ENCODE measurements at regions not wholly inside any gene's neighbourhood (a gene's known extent, or its start where the extent isn't known, plus 50 kb on each side); places are given as distances from the start of the nearest gene placed in this dataset.

DNA sequence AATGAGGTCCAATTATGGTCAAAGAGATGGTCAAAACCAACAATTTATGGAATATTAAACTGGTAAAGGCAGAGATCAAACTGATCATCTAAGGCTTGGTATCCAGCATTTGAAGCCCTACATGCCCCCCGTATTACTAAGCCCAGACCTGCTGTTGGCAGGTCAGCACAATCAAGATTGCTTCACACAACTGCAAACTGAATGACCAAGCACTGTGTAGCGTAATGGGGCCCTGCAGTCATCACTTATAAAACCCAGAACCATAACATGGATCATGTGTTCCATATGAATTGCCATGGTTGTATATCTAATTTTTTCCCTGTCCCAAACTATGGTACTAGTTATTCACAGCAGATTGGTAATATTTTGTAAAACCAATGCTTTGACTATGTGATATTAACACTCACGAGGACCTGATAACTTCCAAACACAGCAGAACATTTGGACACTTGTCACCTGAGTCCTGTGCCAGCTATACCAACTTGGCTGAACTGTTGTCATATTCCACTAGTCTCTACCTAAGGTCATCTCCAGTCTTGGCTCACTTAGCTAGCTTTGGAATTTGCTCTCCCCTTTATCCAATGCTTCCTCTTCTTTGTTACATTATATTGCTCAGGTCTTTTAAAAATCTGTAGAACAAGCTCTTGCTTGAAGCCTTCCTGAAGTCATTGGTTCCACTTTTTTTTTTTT, 81.7 kb upstream of the HMHB1 start:
- DNase-seq (ENCODE audit: low spot score): no peak

GRCh38 chr5:143729334-143729946, 82.5 kb upstream of the HMHB1 start:
- DNase-seq (ENCODE audit: low spot score): no peak

GRCh38 chr5:143723159-143723558, 88.8 kb upstream of the HMHB1 start:
- no peak for DNase-seq (ENCODE audit: low spot score)

- no peak for DNase-seq (ENCODE audit: low spot score)
Measured at GRCh38 chr5:143721925-143722324, 90.0 kb upstream of the HMHB1 start.

- no peak for DNase-seq (ENCODE audit: low spot score)
Measured at GRCh38 chr5:143720689-143721088, 91.3 kb upstream of the HMHB1 start.

DNA sequence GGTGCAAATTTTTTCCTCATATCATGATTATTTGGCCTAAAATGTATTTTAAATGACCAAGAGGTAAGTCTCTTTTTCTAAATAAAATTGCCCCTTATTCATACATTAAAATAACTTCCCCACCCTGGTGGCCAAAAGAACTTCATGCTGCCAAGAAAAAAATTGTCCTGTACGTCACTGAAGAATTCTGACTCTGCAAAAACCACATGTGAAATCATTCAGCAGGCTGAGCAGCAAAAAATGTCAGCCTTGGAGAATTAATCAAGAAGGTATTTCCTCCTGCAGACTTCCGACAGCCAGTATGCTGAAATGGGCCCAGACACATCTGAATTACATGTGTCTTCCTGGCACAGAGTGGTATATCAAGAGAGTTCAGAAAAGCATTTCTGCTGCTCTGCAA, 94.6 kb upstream of the HMHB1 start:
- DNase-seq (ENCODE audit: low spot score): no peak

GRCh38 chr5:143716881-143717280, 95.1 kb upstream of the HMHB1 start:
- no peak for DNase-seq (ENCODE audit: low spot score)

DNA sequence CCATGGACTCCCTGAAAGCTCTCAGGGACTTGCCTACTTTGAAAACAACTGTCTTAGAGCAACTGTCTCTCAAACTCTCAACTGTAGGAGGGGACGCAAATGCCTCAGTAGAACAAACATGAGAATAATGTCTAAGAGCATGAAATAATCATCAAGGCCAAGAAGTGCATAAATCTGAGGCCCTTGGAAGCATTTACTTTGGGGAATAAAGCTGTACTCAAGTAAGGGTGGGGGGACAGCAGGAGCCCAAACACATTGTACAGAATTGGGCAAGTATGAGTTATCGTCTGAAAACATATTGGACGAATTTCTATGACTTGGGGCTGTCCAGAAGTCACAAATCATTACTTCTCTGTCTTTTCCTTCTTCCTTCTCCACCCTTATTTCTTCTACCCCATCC, 96.3 kb upstream of the HMHB1 start:
- no peak for DNase-seq (ENCODE audit: low spot score)

DNA sequence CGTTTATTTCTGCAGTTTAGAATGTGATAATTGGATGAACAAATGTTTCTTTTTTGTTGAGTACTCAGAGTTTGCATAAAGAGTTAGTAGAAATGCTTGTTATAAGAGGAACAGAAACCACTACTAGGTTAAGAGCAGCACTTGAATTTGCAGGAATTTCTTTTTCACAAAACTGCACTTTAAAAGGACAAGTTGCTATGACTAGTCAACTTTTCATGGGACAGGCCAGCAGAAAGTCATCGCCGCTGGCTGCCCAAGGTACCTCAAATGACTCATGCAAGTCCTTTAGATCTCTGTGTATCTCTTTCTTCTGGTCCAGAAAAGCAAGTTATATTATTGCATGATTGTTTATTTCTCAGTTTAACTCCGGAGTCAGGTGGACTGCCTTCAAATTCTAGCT, 97.3 kb upstream of the HMHB1 start:
- DNase-seq (ENCODE audit: low spot score): no peak

GRCh38 chr5:143713047-143714003, 98.6 kb upstream of the HMHB1 start:
- no peak for DNase-seq (ENCODE audit: low spot score)

DNA sequence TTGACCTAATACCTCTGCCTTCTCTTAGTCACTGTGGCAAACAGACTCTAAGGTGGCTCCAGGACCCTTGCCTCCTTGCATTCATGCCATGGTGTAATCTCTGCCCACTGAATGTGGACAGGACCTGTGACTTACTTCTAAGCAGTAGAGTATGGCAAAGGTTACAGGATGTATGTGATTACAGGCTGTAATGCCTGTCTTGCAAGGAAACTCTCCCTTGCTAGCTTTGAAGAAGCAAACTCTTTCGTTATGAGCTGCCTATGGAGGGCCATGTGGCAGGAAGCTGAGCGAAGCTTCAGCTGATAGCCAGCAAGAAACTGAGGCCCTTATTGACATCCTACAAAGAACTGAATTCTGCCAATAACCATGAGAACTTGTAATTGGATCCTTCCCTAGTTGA, 103.3 kb upstream of the HMHB1 start:
- no peak for DNase-seq (ENCODE audit: low spot score)

DNA sequence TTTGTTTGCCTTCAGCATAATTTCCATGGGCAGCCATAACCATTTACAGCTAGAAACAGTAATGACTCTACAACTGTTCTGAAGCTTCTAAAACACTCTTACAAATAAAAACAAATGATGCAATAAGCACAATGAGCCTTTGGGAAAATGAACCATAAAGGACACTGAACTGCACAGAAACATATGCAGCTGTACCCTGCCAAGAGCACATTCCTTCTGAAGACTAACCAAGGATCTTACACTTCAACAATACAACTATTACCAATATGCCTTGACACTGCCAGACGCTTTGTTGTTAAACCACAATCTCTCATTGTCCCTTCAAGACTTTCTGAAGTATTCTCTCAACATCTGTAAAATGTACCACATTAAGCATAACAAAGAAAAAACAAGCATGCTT, 104.2 kb upstream of the HMHB1 start:
- no peak for DNase-seq (ENCODE audit: low spot score)

- DNase-seq (ENCODE audit: low spot score): no peak
Measured at GRCh38 chr5:143705381-143705780, 106.6 kb upstream of the HMHB1 start.

GRCh38 chr5:143703659-143704058, 108.3 kb upstream of the HMHB1 start:
- no peak for DNase-seq (ENCODE audit: low spot score)

- no peak for DNase-seq (ENCODE audit: low spot score)
Measured at GRCh38 chr5:143701493-143701892, 110.5 kb upstream of the HMHB1 start.

- no peak for DNase-seq (ENCODE audit: low spot score)
Measured at GRCh38 chr5:143700994-143701393, 111.0 kb upstream of the HMHB1 start.

DNA sequence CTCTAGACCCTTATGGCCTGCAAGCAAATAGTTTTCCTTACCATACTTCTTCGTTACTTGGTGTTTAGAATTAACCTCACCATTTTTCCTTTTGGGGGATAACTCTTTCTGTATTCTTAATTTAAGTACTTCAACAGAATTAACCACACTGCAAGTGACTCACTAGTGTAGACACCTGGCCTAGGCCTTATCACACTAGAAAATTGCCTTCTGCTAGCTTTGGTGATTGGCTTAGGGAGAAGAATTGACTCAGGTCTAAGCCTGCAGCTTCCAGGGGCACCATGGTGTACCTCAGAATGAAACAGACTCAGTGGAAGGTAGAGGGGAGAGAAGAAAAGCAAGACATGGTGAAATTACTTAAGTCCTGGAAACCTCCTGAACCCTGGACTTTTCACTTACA, 112.8 kb upstream of the HMHB1 start:
- DNase-seq (ENCODE audit: low spot score): no peak

DNA sequence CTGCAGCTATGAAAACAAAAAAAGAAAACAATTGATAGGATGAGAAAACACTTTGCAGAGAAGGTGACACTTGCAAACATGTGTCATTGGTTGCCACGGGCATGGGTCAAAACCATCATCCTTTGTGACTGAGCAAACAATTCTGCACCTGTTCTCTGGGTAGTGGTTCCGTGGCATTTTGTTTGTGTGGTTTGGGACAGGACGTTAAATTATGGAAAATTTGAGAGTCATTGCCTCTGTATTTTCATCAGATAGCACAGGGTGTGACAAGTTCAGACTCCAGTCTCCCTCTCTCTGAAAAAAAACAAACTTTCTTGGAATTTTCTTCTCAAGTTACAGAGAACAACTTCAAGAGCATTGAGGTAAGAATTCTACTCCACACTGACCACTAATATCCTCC, 113.4 kb upstream of the HMHB1 start:
- no peak for DNase-seq (ENCODE audit: low spot score)

DNA sequence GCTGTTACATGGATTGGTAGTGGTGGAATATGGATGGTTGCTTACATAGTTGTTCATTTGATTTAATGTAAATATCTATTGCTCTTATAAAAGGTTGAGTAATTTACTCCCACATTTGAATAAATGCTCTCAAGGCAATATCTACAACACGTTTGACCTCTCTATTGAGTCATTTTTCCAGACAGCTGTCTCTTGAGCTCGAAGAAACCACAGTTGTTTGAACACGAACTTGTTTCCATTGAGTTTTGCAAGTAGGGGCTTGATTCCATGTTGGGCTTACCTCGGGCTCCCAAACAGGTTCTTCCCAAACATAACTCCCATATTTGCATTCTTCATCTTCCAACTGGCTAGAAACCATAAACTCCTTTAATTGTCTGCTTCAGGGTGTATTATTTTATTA, 115.0 kb upstream of the HMHB1 start:
- no peak for DNase-seq (ENCODE audit: low spot score)

DNA sequence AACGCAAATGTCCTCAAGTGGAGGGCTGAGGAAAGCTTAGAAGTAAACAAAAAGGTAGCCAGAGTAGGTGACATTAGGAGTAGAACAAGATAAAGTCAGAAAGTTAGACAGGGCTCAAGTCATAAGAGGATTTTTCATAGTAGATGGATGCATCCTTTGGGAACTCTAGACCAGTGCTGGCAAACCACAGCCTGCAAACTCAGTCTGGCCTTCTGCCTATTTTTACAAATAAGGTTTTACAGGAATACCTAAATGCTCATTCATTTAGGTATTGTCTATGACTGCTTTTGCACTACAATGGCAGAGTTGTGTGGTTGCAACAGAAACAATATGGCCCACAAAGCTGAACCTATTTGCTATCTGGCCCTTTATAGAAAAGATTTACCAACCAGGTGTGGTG, 116.0 kb upstream of the HMHB1 start:
- no peak for DNase-seq (ENCODE audit: low spot score)

GRCh38 chr5:143695244-143695864, 116.6 kb upstream of the HMHB1 start:
- DNase-seq (ENCODE audit: low spot score): no peak

- no peak for DNase-seq (ENCODE audit: low spot score)
Measured at GRCh38 chr5:143694357-143694756, 117.6 kb upstream of the HMHB1 start.
